Smooth muscle cell (in vitro differentiated cells): ENCODE measurements at regions not wholly inside any gene's neighbourhood (a gene's known extent, or its start where the extent isn't known, plus 50 kb on each side); places are given as distances from the start of the nearest gene placed in this dataset.

Experiments used
- DNase-seq: peaks from one replicate; lab custom pipeline; 2025; ENCODE audit not compliant: unreplicated experiment; lab: John Stamatoyannopoulos, UW
- H2AFZ ChIP-seq: fragments of 200-600 bp; sonication (generic); 2 replicates; pipeline ENCODE4 v1.6.0; 2016; ENCODE audit warnings: antibody characterized with exemption, low read depth, mild to moderate bottlenecking
- H3F3A ChIP-seq: fragments of 200-600 bp; sonication (generic); 2 replicates; pipeline ENCODE4 v1.6.0; 2017; ENCODE audit warnings: antibody characterized with exemption, low read depth
- H3K27ac ChIP-seq: fragments of 200-600 bp; sonication (generic); 2 replicates; pipeline ENCODE4 v1.5.1; 2016; ENCODE audit warnings: low read depth, mild to moderate bottlenecking
- H3K27me3 ChIP-seq: fragments of 200-600 bp; sonication (generic); 2 replicates; pipeline ENCODE4 v1.6.1; 2016; ENCODE audit warnings: low read depth, mild to moderate bottlenecking
- H3K36me3 ChIP-seq: fragments of 200-600 bp; sonication (generic); 2 replicates; pipeline ENCODE4 v1.5.1; 2016; ENCODE audit warnings: low read depth
- H3K4me1 ChIP-seq: fragments of 200-600 bp; sonication (generic); 2 replicates; pipeline ENCODE4 v1.5.1; 2016; ENCODE audit warnings: low read depth
- H3K4me2 ChIP-seq: fragments of 200-600 bp; sonication (generic); 2 replicates; pipeline ENCODE4 v1.6.0; 2016; ENCODE audit warnings: mild to moderate bottlenecking
- H3K4me3 ChIP-seq: fragments of 200-600 bp; sonication (generic); 2 replicates; pipeline ENCODE4 v1.5.1; 2016; ENCODE audit warnings: mild to moderate bottlenecking
- H3K79me2 ChIP-seq: fragments of 200-600 bp; sonication (generic); 2 replicates; pipeline ENCODE4 v1.6.0; 2016; ENCODE audit warnings: low read depth, mild to moderate bottlenecking
- H3K9ac ChIP-seq: fragments of 200-600 bp; sonication (generic); 2 replicates; pipeline ENCODE4 v1.6.0; 2016; ENCODE audit warnings: low read depth
- H3K9me3 ChIP-seq: fragments of 200-600 bp; sonication (generic); replicated peaks from 2 replicates; pipeline ENCODE4 v1.5.1; 2016; ENCODE audit warnings: low read depth
- H4K20me1 ChIP-seq: fragments of 200-600 bp; sonication (generic); 2 replicates; pipeline ENCODE4 v1.6.0; 2016; ENCODE audit warnings: low read depth
- CTCF ChIP-seq: fragments of 200-600 bp; sonication (generic); IDR thresholded peaks from 2 replicates; pipeline ENCODE4 v1.5.1; 2017; ENCODE audit warnings: borderline replicate concordance, mild to moderate bottlenecking, antibody characterized with exemption; ENCODE audit not compliant: insufficient read depth, poor library complexity, severe bottlenecking
- WGBS: methylation state at CpG from one replicate; pipeline ENCODE4 v1.1.7; 2016; ENCODE audit warnings: low lambda C conversion rate; 5-methylcytosine and 5-hydroxymethylcytosine counted together

- Histone ChIP-seq H3K27ac (no peak overlapping the region), H4K20me1 (no peaks in the 10 kb centered on the region), H3K27me3 (no peaks in the 10 kb centered on the region), H3K9me3 (no peaks in the 10 kb centered on the region), H3K4me1 (no peaks in the 10 kb centered on the region), H2AFZ (no peak overlapping the region), H3K4me3 (no peak overlapping the region), H3K9ac (no peak overlapping the region), H3K36me3 (no peaks in the 10 kb centered on the region), H3K79me2 (no peaks in the 10 kb centered on the region), H3F3A (no peaks in the 10 kb centered on the region), H3K4me2 (no peak overlapping the region)
- WGBS: 64% methylated on average over 2 of the region's 2 CpGs
- DNase-seq: no peak
- TF ChIP-seq CTCF: no peak
These were observed 106.1 kb upstream of the ANO4 start for GRCh38 chr12:100688451-100688864.

GRCh38 chr12:100692502-100692901 is 102.1 kb upstream of the ANO4 start:
- H3K4me1 ChIP-seq: no peaks in the 10 kb centered on the region
- H3K4me2 ChIP-seq: no peak overlapping the region
- no peak for TF ChIP-seq CTCF
- no peaks in the 10 kb centered on the region for H3K79me2 ChIP-seq
- no peak overlapping the region for H3K27ac ChIP-seq
- no peaks in the 10 kb centered on the region for H3K36me3 ChIP-seq
- H3K27me3 ChIP-seq: no peaks in the 10 kb centered on the region
- H4K20me1 ChIP-seq: no peaks in the 10 kb centered on the region
- H3F3A ChIP-seq: no peaks in the 10 kb centered on the region
- no peak for DNase-seq
- H2AFZ ChIP-seq: no peak overlapping the region
- no peak overlapping the region for H3K4me3 ChIP-seq
- 96% methylated on average over 1 of the region's 1 CpG for whole genome bisulfite sequencing
- no peaks in the 10 kb centered on the region for H3K9me3 ChIP-seq
- H3K9ac ChIP-seq: no peak overlapping the region

- Histone ChIP-seq H3K4me1 (no peaks in the 10 kb centered on the region), H3K27ac (no peak overlapping the region), H3K9ac (no peak overlapping the region), H3K4me3 (no peak overlapping the region), H2AFZ (peak overlapping the region; percentile 49), H3K36me3 (no peaks in the 10 kb centered on the region), H3K27me3 (no peaks in the 10 kb centered on the region), H3F3A (no peaks in the 10 kb centered on the region), H4K20me1 (no peaks in the 10 kb centered on the region), H3K4me2 (no peak overlapping the region), H3K79me2 (no peaks in the 10 kb centered on the region), H3K9me3 (no peaks in the 10 kb centered on the region)
- TF ChIP-seq CTCF: no peak
- WGBS: 73% methylated on average over 2 of the region's 2 CpGs
- no peak for DNase-seq
These were observed 96.1 kb upstream of the ANO4 start for GRCh38 chr12:100698518-100698917.

- Histone ChIP-seq H3K9me3 (no peaks in the 10 kb centered on the region), H3K79me2 (no peaks in the 10 kb centered on the region), H3K4me1 (no peaks in the 10 kb centered on the region), H3K9ac (no peak overlapping the region), H3K27ac (no peak overlapping the region), H2AFZ (no peak overlapping the region), H3K4me2 (no peak overlapping the region), H3K36me3 (no peaks in the 10 kb centered on the region), H4K20me1 (no peaks in the 10 kb centered on the region), H3K4me3 (no peak overlapping the region), H3K27me3 (no peaks in the 10 kb centered on the region), H3F3A (no peaks in the 10 kb centered on the region)
- 100% methylated on average over 1 of the region's 1 CpG for WGBS
- no peak for TF ChIP-seq CTCF
- DNase-seq: no peak
These were observed 95.4 kb upstream of the ANO4 start for GRCh38 chr12:100699209-100699608.
